AG04449 (cell line): ENCODE measurements at regions not wholly inside any gene's neighbourhood (a gene's known extent, or its start where the extent isn't known, plus 50 kb on each side); places are given as distances from the start of the nearest gene placed in this dataset.

Source experiments
- CTCF ChIA-PET: fragments of 350-600 bp; formaldehyde crosslinking; extraction: SDS; loops from one replicate; lab custom pipeline; 2021; ENCODE audit warnings: antibody characterized with exemption; lab: Yijun Ruan, JAX
- POLR2A ChIA-PET: fragments of 400-600, 350-600 bp; formaldehyde crosslinking; extraction: SDS; loops from one replicate; lab custom pipeline; 2020; ENCODE audit warnings: antibody characterized with exemption, inconsistent platforms; lab: Yijun Ruan, JAX
- DNase-seq: peaks from one replicate; pipeline ENCODE4 v3.0.0-alpha.2; 2010; ENCODE audit warnings: low read depth, low spot score
- H3K4me3 ChIP-seq: 2 replicates; pipeline ENCODE4 v1.5.1; 2011; ENCODE audit warnings: low read depth, mild to moderate bottlenecking, control low read depth, low read length
- TF ChIP-seq, protein P1 (sequence below): IDR thresholded peaks from one replicate; pipeline ENCODE4 v1.5.1; 2011; ENCODE audit warnings: mild to moderate bottlenecking, moderate library complexity, low read length, control low read depth, inconsistent platforms; ENCODE audit not compliant: insufficient read depth; ENCODE audit errors: missing control alignments

- no peak for DNase-seq
- TF ChIP-seq, protein P1, sequence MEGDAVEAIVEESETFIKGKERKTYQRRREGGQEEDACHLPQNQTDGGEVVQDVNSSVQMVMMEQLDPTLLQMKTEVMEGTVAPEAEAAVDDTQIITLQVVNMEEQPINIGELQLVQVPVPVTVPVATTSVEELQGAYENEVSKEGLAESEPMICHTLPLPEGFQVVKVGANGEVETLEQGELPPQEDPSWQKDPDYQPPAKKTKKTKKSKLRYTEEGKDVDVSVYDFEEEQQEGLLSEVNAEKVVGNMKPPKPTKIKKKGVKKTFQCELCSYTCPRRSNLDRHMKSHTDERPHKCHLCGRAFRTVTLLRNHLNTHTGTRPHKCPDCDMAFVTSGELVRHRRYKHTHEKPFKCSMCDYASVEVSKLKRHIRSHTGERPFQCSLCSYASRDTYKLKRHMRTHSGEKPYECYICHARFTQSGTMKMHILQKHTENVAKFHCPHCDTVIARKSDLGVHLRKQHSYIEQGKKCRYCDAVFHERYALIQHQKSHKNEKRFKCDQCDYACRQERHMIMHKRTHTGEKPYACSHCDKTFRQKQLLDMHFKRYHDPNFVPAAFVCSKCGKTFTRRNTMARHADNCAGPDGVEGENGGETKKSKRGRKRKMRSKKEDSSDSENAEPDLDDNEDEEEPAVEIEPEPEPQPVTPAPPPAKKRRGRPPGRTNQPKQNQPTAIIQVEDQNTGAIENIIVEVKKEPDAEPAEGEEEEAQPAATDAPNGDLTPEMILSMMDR: no peak
- H3K4me3 ChIP-seq: no peak overlapping the region
- POLR2A ChIA-PET: no interaction called here
- CTCF ChIA-PET: no interaction called here
Observed at GRCh38 chr10:71082960-71083715, 129.2 kb upstream of the UNC5B start.

DNA sequence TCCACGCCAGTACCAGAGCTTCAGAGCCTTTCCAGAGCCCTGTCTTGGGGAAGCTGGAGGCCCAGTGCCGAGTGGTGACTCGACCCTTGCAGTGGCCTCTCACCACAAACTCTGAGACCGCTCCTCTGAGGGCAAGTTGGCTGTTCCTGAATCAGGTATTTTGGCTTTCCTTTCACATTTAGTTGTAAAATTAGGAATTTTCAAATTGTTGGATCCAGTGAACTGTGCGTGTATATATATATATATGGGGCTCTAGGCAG, 128.7 kb upstream of the UNC5B start:
- H3K4me3 ChIP-seq: no peak overlapping the region
- TF ChIP-seq, protein P1: no peak
- ChIA-PET POLR2A (no interaction called here), CTCF (no interaction called here)
- DNase-seq: no peak

DNA sequence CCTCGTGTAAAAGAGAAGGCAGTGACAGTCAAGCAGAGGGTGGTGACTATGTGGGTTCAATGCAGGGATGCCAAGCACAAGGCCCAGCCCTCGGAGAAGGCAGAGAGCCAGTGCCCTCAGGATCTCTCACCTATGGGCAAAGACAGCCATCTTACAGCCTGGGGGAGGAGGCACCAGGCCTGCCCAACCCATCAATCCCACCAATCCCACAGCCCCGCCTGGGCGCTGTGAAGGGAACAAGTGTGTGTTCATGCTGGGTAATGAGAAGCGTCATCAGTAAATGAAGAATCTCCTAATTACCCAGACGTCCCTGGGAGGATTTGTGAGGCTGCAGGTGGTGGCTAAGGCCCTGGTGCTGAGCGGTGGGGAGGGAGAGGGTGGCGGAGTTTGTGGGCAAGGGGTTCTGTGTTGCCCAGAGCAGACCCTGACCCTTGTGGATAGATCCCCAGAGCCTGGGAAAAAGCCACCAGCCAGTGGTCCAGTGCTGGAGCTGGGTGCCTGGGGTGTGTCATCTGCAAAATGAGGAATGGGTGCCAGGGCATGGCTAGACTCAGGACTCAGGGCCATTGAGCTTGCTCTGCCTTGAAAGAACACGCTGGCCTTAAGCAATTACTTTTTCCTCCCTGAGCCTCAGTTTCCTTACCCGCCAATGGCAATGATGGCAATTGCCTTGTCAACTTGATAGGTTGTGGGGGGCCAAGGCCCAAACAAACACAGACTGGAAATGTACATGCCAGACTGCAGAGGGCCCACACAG, 128.1 kb upstream of the UNC5B start:
- CTCF ChIA-PET: no interaction called here
- DNase-seq: no peak
- TF ChIP-seq, protein P1: no peak
- H3K4me3 ChIP-seq: no peak overlapping the region
- POLR2A ChIA-PET: no interaction called here

- POLR2A ChIA-PET: no interaction called here
- CTCF ChIA-PET: no interaction called here
- no peak overlapping the region for H3K4me3 ChIP-seq
- TF ChIP-seq, protein P1: no peak
- DNase-seq: no peak
Observed at GRCh38 chr10:71084818-71085126, 127.6 kb upstream of the UNC5B start.

- TF ChIP-seq, protein P1: no peak
- DNase-seq: no peak
- CTCF ChIA-PET: no interaction called here
Observed at GRCh38 chr10:71085689-71086438, 126.5 kb upstream of the UNC5B start.

GRCh38 chr10:71086439-71087080, 125.8 kb upstream of the UNC5B start:
- ChIA-PET POLR2A (no interaction called here), CTCF (no interaction called here)
- no peak for DNase-seq
- TF ChIP-seq, protein P1: no peak
- H3K4me3 ChIP-seq: no peak overlapping the region

More at GRCh38 chr10:71085689-71086438, 126.5 kb upstream of the UNC5B start:
- POLR2A ChIA-PET: no interaction called here
- H3K4me3 ChIP-seq: no peak overlapping the region
